ENCODE measurements at regions not wholly inside any gene's neighbourhood (a gene's known extent, or its start where the extent isn't known, plus 50 kb on each side); places are given as distances from the start of the nearest gene placed in this dataset.

DNA sequence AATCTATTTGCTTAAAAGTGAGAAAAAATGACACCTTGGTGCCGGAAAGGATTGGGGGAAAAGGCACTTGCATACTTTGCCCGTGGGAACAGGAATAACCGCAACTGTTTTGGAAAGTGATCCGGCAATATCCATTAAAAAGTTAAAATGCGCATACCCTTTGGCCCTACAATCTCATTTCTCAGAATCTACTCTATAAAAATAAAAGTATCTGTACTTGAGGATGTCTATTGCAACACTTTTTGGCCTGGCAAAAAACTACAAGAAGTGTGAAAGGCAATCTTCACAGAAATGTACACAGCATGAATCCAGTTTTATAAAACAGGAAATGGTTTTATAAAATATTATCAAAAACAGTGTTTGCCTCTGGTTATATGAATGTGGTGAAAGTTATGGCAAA lies 58.3 kb upstream of the NFIL3 start:
- TF ChIP-seq, protein P1, sequence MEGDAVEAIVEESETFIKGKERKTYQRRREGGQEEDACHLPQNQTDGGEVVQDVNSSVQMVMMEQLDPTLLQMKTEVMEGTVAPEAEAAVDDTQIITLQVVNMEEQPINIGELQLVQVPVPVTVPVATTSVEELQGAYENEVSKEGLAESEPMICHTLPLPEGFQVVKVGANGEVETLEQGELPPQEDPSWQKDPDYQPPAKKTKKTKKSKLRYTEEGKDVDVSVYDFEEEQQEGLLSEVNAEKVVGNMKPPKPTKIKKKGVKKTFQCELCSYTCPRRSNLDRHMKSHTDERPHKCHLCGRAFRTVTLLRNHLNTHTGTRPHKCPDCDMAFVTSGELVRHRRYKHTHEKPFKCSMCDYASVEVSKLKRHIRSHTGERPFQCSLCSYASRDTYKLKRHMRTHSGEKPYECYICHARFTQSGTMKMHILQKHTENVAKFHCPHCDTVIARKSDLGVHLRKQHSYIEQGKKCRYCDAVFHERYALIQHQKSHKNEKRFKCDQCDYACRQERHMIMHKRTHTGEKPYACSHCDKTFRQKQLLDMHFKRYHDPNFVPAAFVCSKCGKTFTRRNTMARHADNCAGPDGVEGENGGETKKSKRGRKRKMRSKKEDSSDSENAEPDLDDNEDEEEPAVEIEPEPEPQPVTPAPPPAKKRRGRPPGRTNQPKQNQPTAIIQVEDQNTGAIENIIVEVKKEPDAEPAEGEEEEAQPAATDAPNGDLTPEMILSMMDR (IDR thresholded peaks at IDR 0.05), result no peak
- TF ChIP-seq POLR2A (IDR thresholded peaks at IDR 0.05), result no peak

Data from Peyer's patch (tissue), 4 donors.